ENCODE measurements at regions not wholly inside any gene's neighbourhood (a gene's known extent, or its start where the extent isn't known, plus 50 kb on each side); places are given as distances from the start of the nearest gene placed in this dataset.

DNA sequence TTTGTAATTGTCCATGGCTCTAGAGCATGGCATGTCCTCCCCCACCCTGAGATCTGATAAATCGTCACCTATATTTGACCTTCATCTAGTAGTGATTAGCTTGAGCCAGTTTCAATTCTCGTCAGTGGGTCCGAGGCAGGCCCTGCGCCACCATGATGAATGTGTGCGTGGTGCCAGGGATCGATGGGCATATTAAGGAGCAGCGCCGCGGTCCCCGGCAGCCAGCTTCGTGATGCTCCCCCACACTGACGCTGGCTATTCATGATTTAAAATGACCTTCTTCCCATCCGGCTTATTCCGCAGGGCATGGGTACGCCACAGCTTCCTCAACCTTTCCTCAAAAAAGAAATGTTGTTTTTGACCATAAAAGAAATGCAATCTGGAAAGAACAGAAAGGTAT is 68.0 kb downstream of the SLC25A47 start:
- no peak overlapping the region for H3K27ac ChIP-seq
- H3K27me3 ChIP-seq (ENCODE audit: insufficient read depth, low read depth, severe bottlenecking), result no peaks in the 10 kb centered on the region
- no peaks in the 10 kb centered on the region for H3K36me3 ChIP-seq
- no peak overlapping the region for H3K4me3 ChIP-seq (ENCODE audit: low read depth, low read length)
- DNase-seq, result no peak
- TF ChIP-seq, protein P1, sequence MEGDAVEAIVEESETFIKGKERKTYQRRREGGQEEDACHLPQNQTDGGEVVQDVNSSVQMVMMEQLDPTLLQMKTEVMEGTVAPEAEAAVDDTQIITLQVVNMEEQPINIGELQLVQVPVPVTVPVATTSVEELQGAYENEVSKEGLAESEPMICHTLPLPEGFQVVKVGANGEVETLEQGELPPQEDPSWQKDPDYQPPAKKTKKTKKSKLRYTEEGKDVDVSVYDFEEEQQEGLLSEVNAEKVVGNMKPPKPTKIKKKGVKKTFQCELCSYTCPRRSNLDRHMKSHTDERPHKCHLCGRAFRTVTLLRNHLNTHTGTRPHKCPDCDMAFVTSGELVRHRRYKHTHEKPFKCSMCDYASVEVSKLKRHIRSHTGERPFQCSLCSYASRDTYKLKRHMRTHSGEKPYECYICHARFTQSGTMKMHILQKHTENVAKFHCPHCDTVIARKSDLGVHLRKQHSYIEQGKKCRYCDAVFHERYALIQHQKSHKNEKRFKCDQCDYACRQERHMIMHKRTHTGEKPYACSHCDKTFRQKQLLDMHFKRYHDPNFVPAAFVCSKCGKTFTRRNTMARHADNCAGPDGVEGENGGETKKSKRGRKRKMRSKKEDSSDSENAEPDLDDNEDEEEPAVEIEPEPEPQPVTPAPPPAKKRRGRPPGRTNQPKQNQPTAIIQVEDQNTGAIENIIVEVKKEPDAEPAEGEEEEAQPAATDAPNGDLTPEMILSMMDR (IDR thresholded peaks at IDR 0.05; ENCODE audit: low read depth, low read length), result no peak
- no peaks in the 10 kb centered on the region for H3K9me3 ChIP-seq (ENCODE audit: severe bottlenecking)

DNA sequence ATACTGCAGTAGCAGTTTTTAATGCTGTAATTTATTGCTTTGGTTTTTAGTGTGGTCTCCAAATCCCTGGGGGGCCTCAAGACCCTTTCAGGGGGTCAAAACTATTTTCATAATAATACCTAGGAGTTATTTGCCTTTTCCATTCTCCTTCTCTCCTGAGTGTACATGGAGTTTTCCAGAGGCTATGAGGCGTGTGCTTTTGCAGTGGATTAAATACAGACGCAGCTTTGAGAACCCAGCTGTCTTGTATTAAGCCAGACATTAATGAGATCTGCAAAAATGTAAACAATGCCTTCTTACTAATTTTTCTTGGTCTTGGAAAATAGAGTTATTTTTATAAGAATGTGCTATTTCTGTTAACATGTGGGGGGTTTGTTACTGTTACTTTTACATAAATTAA is 68.6 kb downstream of the SLC25A47 start:
- no peak overlapping the region for H3K27ac ChIP-seq
- TF ChIP-seq, protein P1 (IDR thresholded peaks at IDR 0.05; ENCODE audit: low read depth, low read length), result no peak
- no peaks in the 10 kb centered on the region for H3K9me3 ChIP-seq (ENCODE audit: severe bottlenecking)
- no peak for DNase-seq
- no peaks in the 10 kb centered on the region for H3K27me3 ChIP-seq (ENCODE audit: insufficient read depth, low read depth, severe bottlenecking)
- H3K36me3 ChIP-seq, result no peaks in the 10 kb centered on the region
- H3K4me3 ChIP-seq (ENCODE audit: low read depth, low read length), result no peak overlapping the region

DNA sequence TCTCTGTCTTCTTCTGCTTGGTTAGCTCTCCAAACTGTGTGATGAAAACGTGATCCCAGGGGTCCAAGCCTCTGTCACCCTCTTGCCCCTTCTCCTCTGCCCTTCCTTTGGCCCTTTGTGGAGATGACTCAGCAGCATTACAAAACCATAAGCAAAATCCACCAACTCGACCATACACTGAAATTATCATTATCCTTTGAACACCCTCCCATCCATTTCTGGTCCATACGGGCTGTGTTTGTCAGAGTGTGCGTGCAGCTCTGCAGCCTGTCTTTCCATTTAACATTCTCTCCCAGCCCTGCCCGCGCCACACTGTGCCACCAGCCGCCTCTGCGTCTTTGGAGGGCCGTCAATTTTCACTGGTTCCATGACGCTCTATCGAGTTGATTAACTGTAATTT is 69.2 kb downstream of the SLC25A47 start:
- TF ChIP-seq, protein P1 (IDR thresholded peaks at IDR 0.05; ENCODE audit: low read depth, low read length), result no peak
- DNase-seq, result no peak
- Histone ChIP-seq H3K27me3 (ENCODE audit: insufficient read depth, low read depth, severe bottlenecking) (no peaks in the 10 kb centered on the region), H3K27ac (peak overlapping the region; percentile 70; the same call in 1 of the 2 replicates), H3K4me3 (ENCODE audit: low read depth, low read length) (no peak overlapping the region), H3K36me3 (no peaks in the 10 kb centered on the region), H3K9me3 (ENCODE audit: severe bottlenecking) (no peaks in the 10 kb centered on the region)

DNA sequence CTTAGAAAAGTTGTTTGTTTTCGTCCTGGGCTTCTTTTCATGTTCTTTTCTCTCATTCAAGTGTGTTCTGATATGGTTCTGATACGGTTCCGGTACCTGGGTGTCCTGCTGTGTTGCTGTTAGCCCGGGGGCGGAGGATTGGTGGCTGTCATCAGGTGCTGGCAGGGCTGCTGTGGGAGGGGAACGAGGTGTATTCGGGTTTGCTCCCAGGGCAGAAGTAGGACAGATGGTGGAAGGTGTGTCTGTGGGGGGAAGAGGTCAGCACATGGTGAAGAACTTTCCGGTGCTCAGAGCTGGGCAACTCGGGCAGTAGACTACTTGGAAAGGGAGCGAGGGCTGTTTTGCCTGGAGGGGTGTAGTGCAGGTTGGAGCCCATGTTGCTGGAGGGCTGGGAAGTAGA is 70.2 kb downstream of the SLC25A47 start:
- Histone ChIP-seq H3K27me3 (ENCODE audit: insufficient read depth, low read depth, severe bottlenecking) (no peaks in the 10 kb centered on the region), H3K36me3 (no peaks in the 10 kb centered on the region), H3K27ac (peak overlapping the region; percentile 70), H3K9me3 (ENCODE audit: severe bottlenecking) (no peaks in the 10 kb centered on the region), H3K4me3 (ENCODE audit: low read depth, low read length) (peak overlapping the region; percentile 11; the same call in 1 of the 2 replicates)
- peak; percentile 58 for DNase-seq
- TF ChIP-seq, protein P1 (IDR thresholded peaks at IDR 0.05; ENCODE audit: low read depth, low read length), result no peak

DNA sequence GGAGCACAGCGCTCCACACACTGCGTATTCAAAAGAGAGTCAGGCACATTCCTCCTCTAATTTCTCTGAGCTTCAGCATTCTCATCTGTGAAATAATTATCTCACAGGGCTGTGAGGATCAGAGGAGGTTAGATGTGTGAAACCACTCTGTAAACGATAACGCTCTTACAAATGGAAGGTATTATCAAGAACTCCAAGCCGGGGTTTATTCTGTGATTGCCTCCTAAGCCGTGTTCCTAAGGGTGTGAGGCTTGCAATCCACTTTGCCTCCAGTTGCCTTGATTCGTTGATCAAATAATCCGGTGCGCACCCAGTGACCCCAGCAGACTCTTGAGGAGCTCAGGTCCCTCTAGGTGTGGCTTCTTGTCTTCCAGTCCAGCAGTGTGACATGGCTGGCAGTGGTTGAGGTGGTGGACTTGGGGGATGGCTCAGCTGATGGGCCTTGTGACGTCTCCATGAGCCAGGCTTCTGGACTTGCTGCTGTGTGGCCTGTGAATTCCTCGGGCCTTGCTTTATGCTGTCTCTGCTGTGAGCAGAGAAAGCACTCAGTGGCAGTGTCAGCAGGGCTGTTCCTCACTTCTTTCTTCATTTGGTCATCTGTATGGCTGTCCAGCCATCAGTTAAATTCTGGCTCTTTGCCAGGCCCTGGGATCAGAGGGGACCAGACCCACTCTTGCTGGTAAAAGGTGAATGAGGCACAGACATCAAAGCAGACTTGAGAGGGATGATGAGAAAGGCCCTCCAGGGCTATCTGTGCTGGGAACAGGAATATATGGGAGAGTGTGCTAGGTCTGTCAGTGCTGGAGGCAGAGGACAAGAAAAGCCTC is 71.0 kb downstream of the SLC25A47 start:
- H3K27me3 ChIP-seq (ENCODE audit: insufficient read depth, low read depth, severe bottlenecking), result no peaks in the 10 kb centered on the region
- peak overlapping the region; percentile 70 for H3K27ac ChIP-seq
- no peaks in the 10 kb centered on the region for H3K9me3 ChIP-seq (ENCODE audit: severe bottlenecking)
- TF ChIP-seq, protein P1 (IDR thresholded peaks at IDR 0.05; ENCODE audit: low read depth, low read length), result no peak
- peak overlapping the region; percentile 11; the same call in 1 of the 2 replicates for H3K4me3 ChIP-seq (ENCODE audit: low read depth, low read length)
- peak; percentile 84 for DNase-seq
- no peaks in the 10 kb centered on the region for H3K36me3 ChIP-seq

All from WERI-Rb-1 (cell line).